Gastroesophageal sphincter (tissue), 4 donors: ENCODE measurements at regions not wholly inside any gene's neighbourhood (a gene's known extent, or its start where the extent isn't known, plus 50 kb on each side); places are given as distances from the start of the nearest gene placed in this dataset.

Source experiments
- ATAC-seq: fragments of 150-250 bp; one replicate; pipeline ENCODE4 v1.9.1; 2016; ENCODE audit warnings: mild to moderate bottlenecking, moderate library complexity
- H3K27ac ChIP-seq, 4 donors: fragments of 200-600 bp; sonication (generic) in 3 of 4; 1 replicate in 3 of 4; 2 replicates in 1 of 4; pipeline ENCODE4 v1.5.1; 2016 to 2019
- H3K27me3 ChIP-seq: fragments of 200-600 bp; sonication (generic); one replicate; pipeline ENCODE4 v1.5.1; 2019
- H3K36me3 ChIP-seq, 2 donors: fragments of 200-600 bp; sonication (generic); one replicate each; pipeline ENCODE4 v1.5.1; 2019; ENCODE audit warnings: control low read depth in 1 of 2
- H3K4me1 ChIP-seq, 3 donors: fragments of 200-600 bp; sonication (generic); 1 replicate in 2 of 3; 2 replicates in 1 of 3; pipeline ENCODE4 v1.5.1; 2016 to 2019; ENCODE audit warnings: control low read depth in 2 of 3
- H3K4me3 ChIP-seq, 2 donors: fragments of 200-600 bp; sonication (generic); one replicate each; pipeline ENCODE4 v1.5.1; 2019; ENCODE audit warnings: mild to moderate bottlenecking in 1 of 2, moderate library complexity in 1 of 2
- H3K9me3 ChIP-seq, 3 donors: fragments of 200-600 bp; sonication (generic); one replicate each; pipeline ENCODE4 v1.5.1; 2017 to 2019; ENCODE audit warnings: control low read depth in 2 of 3
- CTCF ChIP-seq, 4 experiments: fragments of 200-600 bp in 2 of 4; fragments of 450-650 bp in 2 of 4; sonication (generic) in 1 of 4; IDR thresholded peaks; one replicate each; pipeline ENCODE4 v1.5.1; 2017 to 2019; ENCODE audit warnings: antibody characterized with exemption in 4 of 4, mild to moderate bottlenecking in 2 of 4, moderate library complexity in 2 of 4
- EP300 ChIP-seq: sonication (generic); formaldehyde crosslinking; IDR thresholded peaks from one replicate; pipeline ENCODE4 v1.6.1; 2017; ENCODE audit warnings: antibody characterized with exemption, mild to moderate bottlenecking
- POLR2A ChIP-seq, 2 donors: fragments of 450-650 bp; IDR thresholded peaks; one replicate each; pipeline ENCODE4 v1.6.1; 2017; ENCODE audit warnings: antibody characterized with exemption in 2 of 2, mild to moderate bottlenecking in 2 of 2, moderate library complexity in 1 of 2
- POLR2AphosphoS5 ChIP-seq: sonication (generic); formaldehyde crosslinking; IDR thresholded peaks from one replicate; pipeline ENCODE4 v1.6.1; 2017; ENCODE audit warnings: antibody characterized with exemption
- WGBS, 2 donors: methylation state at CpG; one replicate each; pipeline ENCODE4 v1.1.5; 2018; ENCODE audit warnings: low coverage in 1 of 2; 5-methylcytosine and 5-hydroxymethylcytosine counted together

GRCh38 chr3:182323898-182324297, 469.4 kb upstream of the ATP11B start:
- Histone ChIP-seq H3K4me1 (no peaks in the 10 kb centered on the region), H3K9me3 (peaks cover 0 to 21% (median 0%) of the 10 kb centered on the region in 3 donors), H3K36me3 (no peaks in the 10 kb centered on the region), H3K27ac (no peak overlapping the region), H3K27me3 (no peaks in the 10 kb centered on the region), H3K4me3 (no peak overlapping the region)
- ATAC-seq = no peak
- TF ChIP-seq POLR2A (IDR thresholded peaks at IDR 0.05) (no peak), EP300 (no peak), CTCF (IDR thresholded peaks at IDR 0.05) (no peak), POLR2AphosphoS5 (no peak)
- WGBS, 2 donors = 80 to 88% methylated on average over 1 of the region's 1 CpG

GRCh38 chr3:182325213-182325950, 467.9 kb upstream of the ATP11B start:
- no peak for ATAC-seq
- Histone ChIP-seq H3K27me3 (no peaks in the 10 kb centered on the region), H3K36me3 (no peaks in the 10 kb centered on the region), H3K27ac (no peak overlapping the region), H3K9me3 (peaks cover 0 to 8% (median 0%) of the 10 kb centered on the region in 3 donors), H3K4me3 (no peak overlapping the region), H3K4me1 (no peaks in the 10 kb centered on the region)
- WGBS, 2 donors = 82 to 85% methylated on average over 4 to 10 of the region's 10 CpGs
- TF ChIP-seq CTCF (IDR thresholded peaks at IDR 0.05) = no peak
- no peak for TF ChIP-seq EP300
- TF ChIP-seq POLR2A (IDR thresholded peaks at IDR 0.05) = no peak
- TF ChIP-seq POLR2AphosphoS5 = no peak

- Histone ChIP-seq H3K36me3 (no peaks in the 10 kb centered on the region), H3K27me3 (no peaks in the 10 kb centered on the region), H3K4me1 (no peaks in the 10 kb centered on the region), H3K27ac (no peak overlapping the region), H3K4me3 (no peak overlapping the region), H3K9me3 (no peaks in the 10 kb centered on the region)
- WGBS, 2 donors = 7% methylated on average over 2 of the region's 10 CpGs; no CpG with 5 or more reads in 1 of the 2 donors
- ATAC-seq = no peak
- TF ChIP-seq EP300 (no peak), POLR2AphosphoS5 (no peak), POLR2A (IDR thresholded peaks at IDR 0.05) (no peak), CTCF (IDR thresholded peaks at IDR 0.05) (no peak)
Measured at GRCh38 chr3:182327196-182327681, 466.1 kb upstream of the ATP11B start.

- Histone ChIP-seq H3K4me3 (no peak overlapping the region), H3K9me3 (peaks cover 0 to 9% (median 0%) of the 10 kb centered on the region in 3 donors), H3K27me3 (no peaks in the 10 kb centered on the region), H3K4me1 (no peaks in the 10 kb centered on the region), H3K27ac (no peak overlapping the region), H3K36me3 (no peaks in the 10 kb centered on the region)
- no peak for TF ChIP-seq EP300
- TF ChIP-seq CTCF (IDR thresholded peaks at IDR 0.05) = no peak
- TF ChIP-seq POLR2A (IDR thresholded peaks at IDR 0.05) = no peak
- no peak for TF ChIP-seq POLR2AphosphoS5
- no peak for ATAC-seq
Measured at GRCh38 chr3:182330646-182331045, 462.7 kb upstream of the ATP11B start.

- peaks cover 0 to 9% (median 0%) of the 10 kb centered on the region in 3 donors for H3K9me3 ChIP-seq
- no peak for ATAC-seq
- 46 to 47% methylated on average over 4 of the region's 4 CpGs for WGBS, 2 donors
Measured at GRCh38 chr3:182331341-182331740, 462.0 kb upstream of the ATP11B start.

More at GRCh38 chr3:182331341-182331740, 462.0 kb upstream of the ATP11B start:
- Histone ChIP-seq H3K27ac (no peak overlapping the region), H3K36me3 (no peaks in the 10 kb centered on the region), H3K27me3 (no peaks in the 10 kb centered on the region), H3K4me1 (no peaks in the 10 kb centered on the region), H3K4me3 (no peak overlapping the region)
- TF ChIP-seq CTCF (IDR thresholded peaks at IDR 0.05) (no peak), POLR2AphosphoS5 (no peak), POLR2A (IDR thresholded peaks at IDR 0.05) (no peak), EP300 (no peak)
